Upper lobe of left lung (tissue), 4 donors: ENCODE measurements at regions not wholly inside any gene's neighbourhood (a gene's known extent, or its start where the extent isn't known, plus 50 kb on each side); places are given as distances from the start of the nearest gene placed in this dataset.

ENCODE experiments used
- POLR2A ChIP-seq, 4 donors: fragments of 450-650 bp; IDR thresholded peaks; one replicate each; pipeline ENCODE4 v1.5.1; 2016 to 2017; ENCODE audit warnings: antibody characterized with exemption in 4 of 4, mild to moderate bottlenecking in 2 of 4
- POLR2AphosphoS5 ChIP-seq, 2 donors: sonication (generic); formaldehyde crosslinking; IDR thresholded peaks; one replicate each; pipeline ENCODE4 v1.5.1; 2017; ENCODE audit warnings: antibody characterized with exemption in 2 of 2

- TF ChIP-seq POLR2AphosphoS5 (IDR thresholded peaks at IDR 0.05) (no peak), POLR2A (IDR thresholded peaks at IDR 0.05) (no peak)
Observed at GRCh38 chr1:65625528-65625927, 167.2 kb upstream of the PDE4B start.
